GM23338 (cell line): ENCODE measurements at regions not wholly inside any gene's neighbourhood (a gene's known extent, or its start where the extent isn't known, plus 50 kb on each side); places are given as distances from the start of the nearest gene placed in this dataset.

Source experiments
- CREB1 ChIP-seq: fragments of 250-450 bp; sonication (Bioruptor Pico); IDR thresholded peaks from 2 replicates; pipeline ENCODE4 v1.5.0; 2020; ENCODE audit warnings: low read depth, mild to moderate bottlenecking, moderate library complexity
- CTCF ChIP-seq, 2 experiments: fragments of 200-600 bp in 1 of 2; sonication (generic) in 1 of 2; conservative IDR thresholded peaks; 2 replicates each; pipeline versions ENCODE4 v1.5.1 to v1.6.1; 2016 to 2017; ENCODE audit warnings: antibody characterized with exemption in 2 of 2, low read depth in 2 of 2, mild to moderate bottlenecking in 2 of 2, moderate library complexity in 1 of 2
- EZH2 ChIP-seq: fragments of 200-600 bp; sonication (generic); IDR thresholded peaks from one replicate; pipeline ENCODE4 v1.8.0; 2017; ENCODE audit warnings: antibody characterized with exemption, mild to moderate bottlenecking, low read depth; ENCODE audit not compliant: unreplicated experiment
- EZH2phosphoT487 ChIP-seq: fragments of 200-600 bp; sonication (generic); IDR thresholded peaks from one replicate; pipeline ENCODE4 v1.8.1; 2018; ENCODE audit warnings: antibody characterized with exemption; ENCODE audit not compliant: unreplicated experiment
- JUNB ChIP-seq: IDR thresholded peaks from one replicate; pipeline ENCODE4 v1.6.1; 2016; ENCODE audit warnings: antibody characterized with exemption; ENCODE audit not compliant: unreplicated experiment
- POLR2AphosphoS5 ChIP-seq: IDR thresholded peaks from 2 replicates; pipeline ENCODE4 v1.6.1; 2016; ENCODE audit warnings: antibody characterized with exemption, low read depth
- REST ChIP-seq: IDR thresholded peaks from one replicate; pipeline ENCODE4 v1.6.1; 2018; ENCODE audit warnings: antibody characterized with exemption; ENCODE audit not compliant: unreplicated experiment
- STAT1 ChIP-seq: IDR thresholded peaks from one replicate; pipeline ENCODE4 v1.6.1; 2016; ENCODE audit warnings: antibody characterized with exemption; ENCODE audit not compliant: unreplicated experiment
- ZNF331 ChIP-seq: fragments of 250-450 bp; sonication (Bioruptor Pico); IDR thresholded peaks from 2 replicates; pipeline ENCODE4 v1.5.0; 2020; ENCODE audit warnings: low read depth, mild to moderate bottlenecking, moderate library complexity

DNA sequence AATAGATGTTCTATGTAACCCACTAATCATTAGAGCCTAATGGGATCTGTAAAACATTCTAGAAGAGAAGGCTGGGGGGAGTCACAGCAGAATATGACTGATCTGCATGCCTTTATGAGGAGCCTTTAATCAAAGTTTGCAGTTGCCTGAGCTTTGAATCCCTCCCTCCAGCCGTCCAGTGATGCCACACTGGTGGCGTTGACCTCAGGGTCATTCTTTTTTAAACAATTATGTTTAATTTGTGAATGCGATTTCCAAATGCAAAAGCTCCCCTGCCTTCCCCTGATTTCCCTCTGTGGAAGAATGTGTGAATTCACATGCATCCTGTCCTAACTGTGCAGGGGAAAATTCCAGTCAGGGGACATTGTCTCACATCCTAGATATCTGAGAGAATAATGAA, 199.7 kb upstream of the GPR101 start:
- TF ChIP-seq CTCF (conservative IDR thresholded peaks at IDR 0.05; ENCODE audit: low read depth in 2 of 2) (no peak), STAT1 (no peak), EZH2 (no peak), EZH2phosphoT487 (no peak), REST (no peak), POLR2AphosphoS5 (no peak), CREB1 (CRISPR knock-in tag) (no peak), JUNB (no peak), ZNF331 (no peak)
